ENCODE measurements at regions not wholly inside any gene's neighbourhood (a gene's known extent, or its start where the extent isn't known, plus 50 kb on each side); places are given as distances from the start of the nearest gene placed in this dataset.

DNA sequence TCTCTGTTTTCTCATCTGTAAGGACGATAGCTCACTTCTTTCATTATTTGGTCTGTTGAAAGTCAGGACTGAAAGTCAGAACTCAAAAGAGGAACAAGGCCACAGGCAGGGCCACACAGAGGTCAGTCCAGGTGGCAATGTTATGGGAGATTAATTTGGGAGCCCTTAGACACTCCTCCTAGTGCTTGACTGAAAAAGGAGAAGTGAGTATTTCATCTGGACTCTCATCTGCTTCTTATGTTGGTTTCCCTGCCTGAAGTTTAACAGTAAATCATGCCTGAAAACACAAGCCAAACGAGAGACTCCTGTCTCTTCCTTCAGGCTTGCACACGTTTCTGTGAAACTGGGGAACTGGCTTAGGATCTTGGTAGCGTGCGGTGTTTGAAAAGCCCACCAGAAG is 248.5 kb downstream of the BUB3 start:
- no peak overlapping the region for H3K27ac ChIP-seq
- TF ChIP-seq, protein P1, sequence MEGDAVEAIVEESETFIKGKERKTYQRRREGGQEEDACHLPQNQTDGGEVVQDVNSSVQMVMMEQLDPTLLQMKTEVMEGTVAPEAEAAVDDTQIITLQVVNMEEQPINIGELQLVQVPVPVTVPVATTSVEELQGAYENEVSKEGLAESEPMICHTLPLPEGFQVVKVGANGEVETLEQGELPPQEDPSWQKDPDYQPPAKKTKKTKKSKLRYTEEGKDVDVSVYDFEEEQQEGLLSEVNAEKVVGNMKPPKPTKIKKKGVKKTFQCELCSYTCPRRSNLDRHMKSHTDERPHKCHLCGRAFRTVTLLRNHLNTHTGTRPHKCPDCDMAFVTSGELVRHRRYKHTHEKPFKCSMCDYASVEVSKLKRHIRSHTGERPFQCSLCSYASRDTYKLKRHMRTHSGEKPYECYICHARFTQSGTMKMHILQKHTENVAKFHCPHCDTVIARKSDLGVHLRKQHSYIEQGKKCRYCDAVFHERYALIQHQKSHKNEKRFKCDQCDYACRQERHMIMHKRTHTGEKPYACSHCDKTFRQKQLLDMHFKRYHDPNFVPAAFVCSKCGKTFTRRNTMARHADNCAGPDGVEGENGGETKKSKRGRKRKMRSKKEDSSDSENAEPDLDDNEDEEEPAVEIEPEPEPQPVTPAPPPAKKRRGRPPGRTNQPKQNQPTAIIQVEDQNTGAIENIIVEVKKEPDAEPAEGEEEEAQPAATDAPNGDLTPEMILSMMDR (IDR thresholded peaks at IDR 0.05), result no peak
- no peak for TF ChIP-seq ZFX (IDR thresholded peaks at IDR 0.05; ENCODE audit: borderline replicate concordance)

DNA sequence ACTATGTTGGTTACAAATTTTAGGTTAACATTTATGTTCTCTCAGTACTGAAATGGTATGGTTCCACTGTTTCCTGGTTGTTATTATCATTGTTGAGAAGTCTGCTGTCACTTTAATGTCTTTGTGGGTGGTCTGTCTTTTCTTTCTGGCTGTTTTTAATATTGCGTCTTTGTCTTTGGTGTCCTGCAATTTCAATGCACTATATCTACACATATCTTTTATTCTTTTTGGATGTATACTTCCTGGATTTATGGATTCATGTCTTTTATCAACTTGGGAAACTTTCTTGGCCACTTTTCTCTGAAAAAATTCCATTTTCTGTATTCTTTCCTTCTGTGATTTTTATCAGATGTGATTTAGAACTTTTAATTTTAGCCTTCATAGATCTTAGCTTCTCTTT is 250.2 kb downstream of the BUB3 start:
- no peak overlapping the region for H3K27ac ChIP-seq
- TF ChIP-seq ZFX (IDR thresholded peaks at IDR 0.05; ENCODE audit: borderline replicate concordance), result no peak
- TF ChIP-seq, protein P1 (IDR thresholded peaks at IDR 0.05), result no peak

DNA sequence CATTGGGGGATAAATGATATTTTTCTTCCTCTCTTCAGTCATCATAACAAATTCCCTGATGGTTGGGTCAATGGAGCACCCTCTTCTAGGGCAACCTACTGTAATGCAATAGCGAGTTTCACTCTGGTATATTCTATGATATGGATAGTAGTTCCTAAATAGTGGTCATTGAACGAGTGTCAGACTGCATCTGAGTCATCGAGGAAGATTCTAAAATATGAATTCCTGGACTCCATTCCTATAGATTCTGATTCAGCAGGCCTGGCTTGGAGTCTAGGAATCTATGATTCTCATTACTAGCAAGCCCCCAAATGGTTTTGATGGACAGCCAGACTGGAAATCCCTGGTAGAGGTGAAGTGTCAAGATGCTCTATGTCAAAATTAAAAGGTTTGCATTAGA is 254.5 kb downstream of the BUB3 start:
- TF ChIP-seq, protein P1 (IDR thresholded peaks at IDR 0.05), result no peak
- TF ChIP-seq ZFX (IDR thresholded peaks at IDR 0.05; ENCODE audit: borderline replicate concordance), result no peak
- no peak overlapping the region for H3K27ac ChIP-seq

DNA sequence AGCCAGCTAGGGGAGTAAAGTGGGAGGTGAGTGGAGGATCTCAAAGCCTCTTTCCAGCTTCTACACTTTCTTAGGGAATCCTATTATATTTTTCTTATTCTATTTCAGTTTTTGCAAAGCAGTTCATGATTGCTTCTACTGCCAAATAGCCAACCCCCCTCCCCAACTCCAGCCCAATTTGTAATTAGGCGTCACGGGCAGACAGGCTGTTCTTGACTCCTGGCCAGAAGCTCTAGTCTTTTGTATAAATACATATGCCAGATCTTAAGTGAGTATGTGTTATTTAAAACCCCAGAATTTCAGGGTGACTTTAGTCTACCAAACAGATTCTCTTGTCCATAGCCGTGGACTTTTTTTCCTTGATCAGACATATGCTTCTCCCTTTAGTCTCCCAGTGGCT is 255.2 kb downstream of the BUB3 start:
- no peak overlapping the region for H3K27ac ChIP-seq
- TF ChIP-seq ZFX (IDR thresholded peaks at IDR 0.05; ENCODE audit: borderline replicate concordance), result no peak
- TF ChIP-seq, protein P1 (IDR thresholded peaks at IDR 0.05), result no peak

DNA sequence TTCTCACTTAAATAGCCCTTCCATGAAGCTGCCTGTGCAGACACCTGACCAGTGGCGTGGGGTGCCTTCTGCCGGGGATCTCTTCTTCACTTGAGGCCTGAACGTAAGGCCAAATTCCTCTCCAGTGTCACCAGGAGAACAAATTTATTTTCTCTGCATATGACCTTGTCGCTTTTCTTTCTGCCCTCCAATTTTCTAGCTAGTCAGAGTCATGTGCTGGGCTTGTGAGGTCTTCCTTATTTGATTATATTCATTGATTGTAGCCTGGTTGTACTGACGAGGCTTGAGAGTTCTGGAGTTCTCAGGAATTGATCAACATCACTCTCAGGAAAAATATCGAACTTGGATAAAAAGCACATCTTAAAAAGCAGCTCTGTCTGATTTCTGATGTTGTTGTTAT is 255.7 kb downstream of the BUB3 start:
- no peak for TF ChIP-seq ZFX (IDR thresholded peaks at IDR 0.05; ENCODE audit: borderline replicate concordance)
- TF ChIP-seq, protein P1 (IDR thresholded peaks at IDR 0.05), result no peak

DNA sequence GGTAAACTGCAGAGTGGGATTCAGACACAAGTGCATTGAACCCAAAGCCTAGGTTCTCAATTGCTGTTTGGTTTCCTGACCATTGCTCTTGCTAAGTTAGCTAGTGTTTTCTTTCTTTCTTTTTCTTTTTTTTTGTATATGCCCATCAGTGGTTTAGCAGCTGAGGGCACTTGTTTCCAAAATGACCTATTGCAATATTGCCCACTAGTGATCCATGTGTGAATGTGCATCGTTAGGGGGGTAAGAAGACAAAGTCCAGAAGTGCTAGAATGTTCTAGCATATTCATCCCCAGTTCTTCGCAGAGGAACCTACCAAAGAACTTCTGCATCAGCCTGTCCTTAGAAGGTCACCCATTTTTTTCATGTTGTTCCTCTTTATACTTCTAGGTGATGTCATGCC is 252.8 kb upstream of the GPR26 start:
- H3K27ac ChIP-seq, result no peak overlapping the region
- TF ChIP-seq, protein P1 (IDR thresholded peaks at IDR 0.05), result no peak
- no peak for TF ChIP-seq ZFX (IDR thresholded peaks at IDR 0.05; ENCODE audit: borderline replicate concordance)

More for the DNA sequence above, 255.7 kb downstream of the BUB3 start:
- H3K27ac ChIP-seq, result no peak overlapping the region

DNA sequence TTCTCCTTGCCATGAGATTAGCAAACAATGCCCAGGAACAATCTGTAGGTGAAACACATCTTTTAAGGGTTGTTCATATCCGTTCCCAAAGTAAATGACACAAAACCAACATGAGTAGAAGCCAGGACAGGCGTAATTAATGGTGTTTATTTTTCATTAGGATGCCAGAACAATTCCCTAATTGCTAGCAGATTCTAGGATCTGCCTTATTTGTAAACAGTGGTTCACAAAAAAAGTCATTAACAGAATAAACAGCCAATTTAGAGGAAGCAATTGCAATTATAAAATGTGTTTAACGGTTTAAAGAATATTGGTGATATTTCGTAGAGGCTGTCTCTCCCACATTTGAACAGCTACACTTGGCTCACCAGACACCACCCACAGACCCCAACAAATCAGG is 250.6 kb upstream of the GPR26 start:
- no peak overlapping the region for H3K27ac ChIP-seq
- TF ChIP-seq, protein P1 (IDR thresholded peaks at IDR 0.05), result no peak
- no peak for TF ChIP-seq ZFX (IDR thresholded peaks at IDR 0.05; ENCODE audit: borderline replicate concordance)
